HepG2 (cell line): ENCODE measurements at regions not wholly inside any gene's neighbourhood (a gene's known extent, or its start where the extent isn't known, plus 50 kb on each side); places are given as distances from the start of the nearest gene placed in this dataset.

ENCODE experiments used
- ATAC-seq: fragments of 200-7000 bp; cut with Tn5 transposase; 3 replicates; pipeline ENCODE4 v1.9.1; 2020; ENCODE audit warnings: mild to moderate bottlenecking, moderate library complexity
- BruUV-seq: library from RNA; stranded (reverse); fragments of 400-500 nt; replicated peaks from 2 replicates; lab custom pipeline; 2021; lab: Mats Ljungman, UMichigan
- CTCF ChIA-PET: fragments of 300-600 bp; formaldehyde crosslinking; extraction: SDS; loops from one replicate; lab custom pipeline; 2021; ENCODE audit warnings: low total read pairs, inconsistent platforms, low intra/inter-chr PET ratio; lab: Yijun Ruan, JAX
- POLR2A ChIA-PET: fragments of 350-600 bp; sonication (Branson Sonifier 250); formaldehyde crosslinking; loops from one replicate; lab custom pipeline; 2020; ENCODE audit warnings: antibody characterized with exemption, inconsistent platforms; lab: Yijun Ruan, JAX
- DNase-seq: peaks from one replicate; pipeline ENCODE4 v3.0.0-alpha.2; 2015; ENCODE audit warnings: low spot score
- FAIRE-seq: peaks from 3 replicates; lab custom pipeline; 2011; peaks lifted over from hg19 to GRCh38; lab: Jason Lieb, UNC
- H2AFZ ChIP-seq: one replicate; pipeline ENCODE4 v1.6.1; 2011; ENCODE audit warnings: low read length, inconsistent platforms
- H3K27ac ChIP-seq: fragments of 300-600 bp; 3 replicates; pipeline ENCODE4 v1.8.0; 2011; ENCODE audit warnings: mixed run types, mild to moderate bottlenecking, mixed read lengths, low read length, inconsistent platforms; ENCODE audit not compliant: insufficient read depth; ENCODE audit errors: extremely low read length
- H3K27me3 ChIP-seq, 2 experiments: fragments of 200-600 bp in 1 of 2; 2 replicates in 1 of 2; 3 replicates in 1 of 2; pipeline versions ENCODE4 v1.6.0 to v1.8.0; 2011; ENCODE audit warnings: low read length in 2 of 2, mild to moderate bottlenecking in 2 of 2, moderate library complexity in 2 of 2, inconsistent platforms in 1 of 2; ENCODE audit not compliant: insufficient read depth in 2 of 2, control insufficient read depth in 1 of 2
- H3K36me3 ChIP-seq, 2 experiments: fragments of 200-600 bp in 1 of 2; replicated peaks in 1 of 2; 2 replicates in 1 of 2; 3 replicates in 1 of 2; pipeline versions ENCODE4 v1.5.1 to v1.8.0; 2011; ENCODE audit warnings: low read length in 2 of 2, inconsistent platforms in 1 of 2; ENCODE audit not compliant: insufficient read depth in 2 of 2, control insufficient read depth in 1 of 2
- H3K4me1 ChIP-seq: 2 replicates; pipeline ENCODE4 v1.5.1; 2012; ENCODE audit warnings: low read length, inconsistent platforms; ENCODE audit not compliant: insufficient read depth
- H3K4me2 ChIP-seq: 2 replicates; pipeline ENCODE4 v1.6.0; 2011; ENCODE audit warnings: low read depth, low read length, inconsistent platforms
- H3K4me3 ChIP-seq, 3 experiments: fragments of 200-600 bp in 1 of 3; sonication (generic), shearing (Covaris generic) in 1 of 3; replicated peaks in 1 of 3; 2 replicates each; pipeline ENCODE4 v1.5.1; 2011 to 2016; ENCODE audit warnings: low read length in 3 of 3, inconsistent platforms in 2 of 3, low read depth in 2 of 3, mild to moderate bottlenecking in 2 of 3, control low read depth in 1 of 3, mixed read lengths in 1 of 3; ENCODE audit not compliant: insufficient read depth in 1 of 3
- H3K79me2 ChIP-seq: one replicate; pipeline ENCODE4 v1.6.1; 2011; ENCODE audit warnings: low read length, inconsistent platforms; ENCODE audit not compliant: insufficient read depth
- H3K9ac ChIP-seq: 2 replicates; pipeline ENCODE4 v1.6.0; 2011; ENCODE audit warnings: mild to moderate bottlenecking, low read depth, low read length, inconsistent platforms; ENCODE audit not compliant: insufficient read depth
- H3K9me3 ChIP-seq: 2 replicates; pipeline ENCODE4 v1.5.1; 2012; ENCODE audit warnings: mild to moderate bottlenecking, low read length
- H4K20me1 ChIP-seq: 2 replicates; pipeline ENCODE4 v1.6.0; 2011; ENCODE audit warnings: inconsistent platforms, mild to moderate bottlenecking, low read length, moderate library complexity; ENCODE audit not compliant: insufficient read depth
- ARNT2 ChIP-seq: sonication (generic); formaldehyde crosslinking; IDR thresholded peaks from 2 replicates; pipeline ENCODE4 v1.8.0; 2022; ENCODE audit warnings: mild to moderate bottlenecking, low read depth, missing genetic modification reagents, moderate library complexity
- FOSL1 ChIP-seq: sonication (generic); formaldehyde crosslinking; IDR thresholded peaks from 2 replicates; pipeline ENCODE4 v1.9.0; 2021; ENCODE audit warnings: missing genetic modification reagents, borderline replicate concordance
- HNF4G ChIP-seq, 2 experiments: sonication (generic) in 1 of 2; formaldehyde crosslinking in 1 of 2; IDR thresholded peaks; 2 replicates each; pipeline versions ENCODE4 v1.4.0 to v1.6.1; 2011 to 2020; ENCODE audit warnings: borderline replicate concordance in 2 of 2, low read depth in 2 of 2, mild to moderate bottlenecking in 2 of 2, low read length in 1 of 2, missing genetic modification reagents in 1 of 2, moderate library complexity in 1 of 2
- MAFF ChIP-seq: IDR thresholded peaks from 2 replicates; pipeline ENCODE4 v1.6.1; 2011; ENCODE audit warnings: low read depth, low read length, improper control_type of control experiment
- MAFK ChIP-seq, 2 experiments: IDR thresholded peaks in 1 of 2; conservative IDR thresholded peaks in 1 of 2; 2 replicates each; pipeline ENCODE4 v1.6.1; 2011; ENCODE audit warnings: improper control_type of control experiment in 2 of 2, low read length in 2 of 2
- PCBP1 ChIP-seq: fragments of 200-400 bp; formaldehyde crosslinking; IDR thresholded peaks from 2 replicates; pipeline ENCODE4 v1.6.1; 2017; ENCODE audit warnings: mild to moderate bottlenecking, low read depth, low read length, borderline replicate concordance
- RBM39 ChIP-seq: fragments of 200-400 bp; formaldehyde crosslinking; IDR thresholded peaks from one replicate; pipeline ENCODE4 v1.6.1; 2018; ENCODE audit warnings: antibody characterized with exemption, mild to moderate bottlenecking, low read depth, low read length; ENCODE audit not compliant: poor library complexity, severe bottlenecking
- ZC3H4 ChIP-seq: sonication (generic); formaldehyde crosslinking; IDR thresholded peaks from 2 replicates; pipeline ENCODE4 v1.4.0; 2020; ENCODE audit warnings: missing genetic modification reagents, borderline replicate concordance
- ZNF10 ChIP-seq: sonication (generic); formaldehyde crosslinking; IDR thresholded peaks from 2 replicates; pipeline ENCODE4 v1.4.0; 2020; ENCODE audit warnings: mild to moderate bottlenecking, low read depth, missing genetic modification reagents, borderline replicate concordance
- ZNF235 ChIP-seq: sonication (generic); formaldehyde crosslinking; IDR thresholded peaks from 2 replicates; pipeline ENCODE4 v1.8.1; 2023; ENCODE audit warnings: mild to moderate bottlenecking, missing genetic modification reagents, borderline replicate concordance
- ZNF30 ChIP-seq: sonication (generic); formaldehyde crosslinking; IDR thresholded peaks from 2 replicates; pipeline ENCODE4 v1.5.0; 2020; ENCODE audit warnings: mild to moderate bottlenecking, missing genetic modification reagents
- ZSCAN31 ChIP-seq: sonication (generic); formaldehyde crosslinking; IDR thresholded peaks from 2 replicates; pipeline ENCODE4 v1.5.0; 2020; ENCODE audit warnings: low read depth, mild to moderate bottlenecking, missing genetic modification reagents
- WGBS: methylation state at CpG from one replicate; pipeline ENCODE4 v1.1.6; 2017; ENCODE audit warnings: low lambda C conversion rate; 5-methylcytosine and 5-hydroxymethylcytosine counted together
- in situ Hi-C: cut with HindIII; loops from 2 replicates; pipeline ENCODE4 v1.10.0; 2017; ENCODE audit warnings: low pct_unique_long_range_greater_than_20kb; ENCODE audit not compliant: extremely low pct_ligation_motif_present
- intact Hi-C: fragments of 100-400 bp; cut with micrococcal nuclease; formaldehyde crosslinking; loops from one replicate; pipeline ENCODE4 v1.10.0; 2022; ENCODE audit not compliant: unreplicated experiment
- TF ChIP-seq, protein P1 (sequence below): IDR thresholded peaks from 2 replicates; pipeline ENCODE4 v1.6.1; 2016; ENCODE audit warnings: mild to moderate bottlenecking, missing biosample characterization, missing genetic modification reagents
- TF ChIP-seq, protein P2 (sequence below): conservative IDR thresholded peaks from 2 replicates; pipeline ENCODE4 v1.6.1; 2018; ENCODE audit warnings: missing genetic modification reagents

DNA sequence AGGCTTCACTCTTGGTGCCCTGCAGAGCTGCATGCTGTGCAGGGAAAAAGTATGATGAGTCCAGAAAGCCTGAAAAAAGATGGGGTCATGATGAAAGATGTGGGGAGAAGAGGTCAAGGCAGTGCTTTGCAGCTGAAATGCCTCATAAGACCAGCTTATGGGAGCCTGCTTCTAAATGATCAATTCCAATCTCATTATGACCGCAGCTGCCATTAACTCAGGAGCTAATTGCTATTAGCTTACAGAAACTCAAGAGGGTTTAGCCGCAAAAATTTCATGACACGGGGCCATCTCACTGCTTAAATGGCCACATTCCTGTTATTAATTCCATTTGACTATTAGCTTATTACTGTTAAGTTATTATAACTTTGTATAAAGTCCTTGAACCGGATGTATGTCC is 502.9 kb upstream of the ZMIZ1 start:
- no TSS peak for BruUV-seq
- Histone ChIP-seq H3K9ac (no peak overlapping the region), H3K27ac (no peak overlapping the region), H3K4me3 (no peak overlapping the region), H3K79me2 (no peaks in the 10 kb centered on the region), H3K36me3 (no peaks in the 10 kb centered on the region), H3K9me3 (no peaks in the 10 kb centered on the region), H3K4me1 (peaks cover 30% of the 10 kb centered on the region), H3K27me3 (peaks cover 2 to 28% of the 10 kb centered on the region in 2 experiments; a peak in 2 of 5 replicates), H4K20me1 (no peaks in the 10 kb centered on the region), H3K4me2 (no peak overlapping the region), H2AFZ (no peak overlapping the region)
- POLR2A ChIA-PET, result no interaction called here
- intact Hi-C loops (no loop called here), in situ Hi-C loops (no loop called here)
- DNase-seq (no peak), FAIRE-seq (no peak), ATAC-seq (no peak)
- CTCF ChIA-PET, result no interaction called here
- 82% methylated on average over 4 of the region's 4 CpGs for WGBS
- TF ChIP-seq ZC3H4 (CRISPR knock-in tag) (no peak), RBM39 (no peak), HNF4G (IDR thresholded peaks at IDR 0.05; ENCODE audit: borderline replicate concordance, low read depth, low read length) (no peak), HNF4G (CRISPR knock-in tag; IDR thresholded peaks at IDR 0.05; ENCODE audit: borderline replicate concordance, low read depth) (no peak), ZNF30 (no peak), ZSCAN31 (CRISPR knock-in tag) (no peak), ZNF10 (no peak)

DNA sequence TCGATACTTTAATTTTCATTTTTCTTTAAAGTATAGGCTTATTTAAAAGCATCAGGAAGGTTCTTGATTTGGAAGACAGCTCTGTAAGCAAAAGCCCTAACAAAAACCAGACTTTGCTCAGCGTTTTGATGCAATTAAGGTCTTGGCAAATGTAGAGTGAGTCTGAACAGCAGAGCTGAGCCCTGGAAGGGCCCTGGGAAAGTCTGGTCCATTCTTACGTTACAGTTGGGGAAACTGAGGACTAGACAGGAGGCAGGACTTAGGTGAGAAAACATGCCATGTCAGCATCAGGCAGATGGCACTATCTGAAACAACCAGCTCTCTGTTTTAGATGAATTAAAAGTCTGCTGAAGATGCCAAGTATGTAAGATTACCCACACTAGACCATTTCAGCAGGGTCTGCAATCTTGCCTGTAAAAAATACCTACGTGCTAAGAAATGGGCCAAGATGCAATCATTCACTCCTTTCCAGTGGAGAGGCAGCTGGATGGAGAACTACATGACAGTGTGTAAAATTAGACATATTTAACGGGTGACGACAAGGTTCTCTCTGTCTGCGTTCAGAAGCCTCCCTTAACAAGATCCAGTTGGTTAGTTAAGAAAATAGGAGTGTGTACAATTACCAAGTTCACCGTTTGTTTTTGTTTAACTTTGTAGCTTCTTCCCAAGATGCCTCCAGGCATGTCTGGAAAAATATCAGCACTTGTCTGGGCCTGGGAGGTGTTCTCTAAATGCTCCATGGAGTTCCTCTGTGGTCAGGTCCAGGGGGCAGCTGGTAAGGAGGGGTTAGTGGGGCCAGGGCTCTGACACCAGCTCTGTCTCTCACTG is 502.3 kb upstream of the ZMIZ1 start:
- H4K20me1 ChIP-seq, result no peaks in the 10 kb centered on the region
- H3K27me3 ChIP-seq, result peaks cover 2 to 34% of the 10 kb centered on the region in 2 experiments; a peak in 3 of 5 replicates
- no peak for DNase-seq
- in situ Hi-C loops, result no loop called here
- 56% methylated on average over 8 of the region's 8 CpGs for WGBS
- no peak overlapping the region for H3K4me3 ChIP-seq
- no TSS peak for BruUV-seq
- H3K9me3 ChIP-seq, result no peaks in the 10 kb centered on the region
- no peaks in the 10 kb centered on the region for H3K36me3 ChIP-seq
- H3K79me2 ChIP-seq, result no peaks in the 10 kb centered on the region
- no peak; the same call in 2 of the 3 replicates for ATAC-seq
- intact Hi-C loops, result no loop called here
- ChIA-PET POLR2A (no interaction called here), CTCF (no interaction called here)
- no peak overlapping the region for H3K9ac ChIP-seq
- H3K4me2 ChIP-seq, result no peak overlapping the region
- FAIRE-seq, result no peak
- H3K4me1 ChIP-seq, result peaks cover 32% of the 10 kb centered on the region
- H2AFZ ChIP-seq, result no peak overlapping the region
- H3K27ac ChIP-seq, result no peak overlapping the region
- TF ChIP-seq, protein P1, sequence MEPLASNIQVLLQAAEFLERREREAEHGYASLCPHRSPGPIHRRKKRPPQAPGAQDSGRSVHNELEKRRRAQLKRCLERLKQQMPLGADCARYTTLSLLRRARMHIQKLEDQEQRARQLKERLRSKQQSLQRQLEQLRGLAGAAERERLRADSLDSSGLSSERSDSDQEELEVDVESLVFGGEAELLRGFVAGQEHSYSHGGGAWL (CRISPR knock-in tag), result no peak
- TF ChIP-seq, protein P2, sequence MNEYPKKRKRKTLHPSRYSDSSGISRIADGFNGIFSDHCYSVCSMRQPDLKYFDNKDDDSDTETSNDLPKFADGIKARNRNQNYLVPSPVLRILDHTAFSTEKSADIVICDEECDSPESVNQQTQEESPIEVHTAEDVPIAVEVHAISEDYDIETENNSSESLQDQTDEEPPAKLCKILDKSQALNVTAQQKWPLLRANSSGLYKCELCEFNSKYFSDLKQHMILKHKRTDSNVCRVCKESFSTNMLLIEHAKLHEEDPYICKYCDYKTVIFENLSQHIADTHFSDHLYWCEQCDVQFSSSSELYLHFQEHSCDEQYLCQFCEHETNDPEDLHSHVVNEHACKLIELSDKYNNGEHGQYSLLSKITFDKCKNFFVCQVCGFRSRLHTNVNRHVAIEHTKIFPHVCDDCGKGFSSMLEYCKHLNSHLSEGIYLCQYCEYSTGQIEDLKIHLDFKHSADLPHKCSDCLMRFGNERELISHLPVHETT (CRISPR knock-in tag), result no peak
- TF ChIP-seq ZNF235 (CRISPR knock-in tag), result no peak
- TF ChIP-seq ARNT2, result no peak
- TF ChIP-seq MAFF, result peak; percentile 60
- TF ChIP-seq PCBP1, result no peak
- TF ChIP-seq MAFK (conservative IDR thresholded peaks at IDR 0.05 in 1 of 2, IDR thresholded peaks at IDR 0.05 in 1 of 2; ENCODE audit: low read length in 2 of 2), result peak; percentile 68 to 76
- no peak for TF ChIP-seq FOSL1 (CRISPR knock-in tag)
